ENCODE measurements at regions not wholly inside any gene's neighbourhood (a gene's known extent, or its start where the extent isn't known, plus 50 kb on each side); places are given as distances from the start of the nearest gene placed in this dataset.

GRCh38 chr10:78991187-78991586, 77.6 kb upstream of the ZMIZ1 start:
- peaks cover 5% of the 10 kb centered on the region for H3K4me1 Mint-ChIP-seq (ENCODE audit: unreplicated experiment)
- H3K9me3 Mint-ChIP-seq (ENCODE audit: unreplicated experiment) = peaks cover 6% of the 10 kb centered on the region
- DNase-seq (ENCODE audit: extremely low spot score, unreplicated experiment) = no peak
- no peak overlapping the region for H3K27ac Mint-ChIP-seq (ENCODE audit: unreplicated experiment)
- no peak for TF ChIP-seq CTCF (IDR thresholded peaks at IDR 0.05)
- H3K4me3 Mint-ChIP-seq (ENCODE audit: unreplicated experiment) = no peak overlapping the region
- H3K36me3 Mint-ChIP-seq (ENCODE audit: unreplicated experiment) = no peaks in the 10 kb centered on the region
- no peaks in the 10 kb centered on the region for H3K27me3 Mint-ChIP-seq (ENCODE audit: unreplicated experiment)

- Mint-ChIP-seq H3K27ac (ENCODE audit: unreplicated experiment) (no peak overlapping the region), H3K36me3 (ENCODE audit: unreplicated experiment) (no peaks in the 10 kb centered on the region), H3K4me1 (ENCODE audit: unreplicated experiment) (no peaks in the 10 kb centered on the region), H3K27me3 (ENCODE audit: unreplicated experiment) (no peaks in the 10 kb centered on the region), H3K9me3 (ENCODE audit: unreplicated experiment) (peaks cover 6% of the 10 kb centered on the region), H3K4me3 (ENCODE audit: unreplicated experiment) (no peak overlapping the region)
- no peak for DNase-seq (ENCODE audit: extremely low spot score, unreplicated experiment)
- TF ChIP-seq CTCF (IDR thresholded peaks at IDR 0.05) = no peak
Measured at GRCh38 chr10:78992333-78992732, 76.4 kb upstream of the ZMIZ1 start.

- Mint-ChIP-seq H3K4me3 (ENCODE audit: unreplicated experiment) (no peak overlapping the region), H3K9me3 (ENCODE audit: unreplicated experiment) (peaks cover 6% of the 10 kb centered on the region), H3K27me3 (ENCODE audit: unreplicated experiment) (no peaks in the 10 kb centered on the region), H3K36me3 (ENCODE audit: unreplicated experiment) (no peaks in the 10 kb centered on the region), H3K4me1 (ENCODE audit: unreplicated experiment) (no peaks in the 10 kb centered on the region), H3K27ac (ENCODE audit: unreplicated experiment) (no peak overlapping the region)
- DNase-seq (ENCODE audit: extremely low spot score, unreplicated experiment) = no peak
- no peak for TF ChIP-seq CTCF (IDR thresholded peaks at IDR 0.05)
Measured at GRCh38 chr10:78993261-78993945, 75.4 kb upstream of the ZMIZ1 start.

GRCh38 chr10:78995987-78996791, 72.6 kb upstream of the ZMIZ1 start:
- no peak for DNase-seq (ENCODE audit: extremely low spot score, unreplicated experiment)
- Mint-ChIP-seq H3K27ac (ENCODE audit: unreplicated experiment) (no peak overlapping the region), H3K36me3 (ENCODE audit: unreplicated experiment) (no peaks in the 10 kb centered on the region), H3K9me3 (ENCODE audit: unreplicated experiment) (no peaks in the 10 kb centered on the region), H3K4me1 (ENCODE audit: unreplicated experiment) (no peaks in the 10 kb centered on the region), H3K27me3 (ENCODE audit: unreplicated experiment) (peaks cover 3% of the 10 kb centered on the region), H3K4me3 (ENCODE audit: unreplicated experiment) (no peak overlapping the region)
- no peak for TF ChIP-seq CTCF (IDR thresholded peaks at IDR 0.05)

GRCh38 chr10:78996792-78997129, 72.0 kb upstream of the ZMIZ1 start:
- Mint-ChIP-seq H3K4me1 (ENCODE audit: unreplicated experiment) (no peaks in the 10 kb centered on the region), H3K27me3 (ENCODE audit: unreplicated experiment) (peaks cover 8% of the 10 kb centered on the region), H3K27ac (ENCODE audit: unreplicated experiment) (no peak overlapping the region), H3K9me3 (ENCODE audit: unreplicated experiment) (no peaks in the 10 kb centered on the region), H3K4me3 (ENCODE audit: unreplicated experiment) (no peak overlapping the region), H3K36me3 (ENCODE audit: unreplicated experiment) (no peaks in the 10 kb centered on the region)
- no peak for TF ChIP-seq CTCF (IDR thresholded peaks at IDR 0.05)
- DNase-seq (ENCODE audit: extremely low spot score, unreplicated experiment) = no peak
